Breast epithelium (tissue), 3 donors: ENCODE measurements at regions not wholly inside any gene's neighbourhood (a gene's known extent, or its start where the extent isn't known, plus 50 kb on each side); places are given as distances from the start of the nearest gene placed in this dataset.

Experiments
- POLR2A ChIP-seq: fragments of 450-650 bp; IDR thresholded peaks from one replicate; pipeline ENCODE4 v1.6.1; 2016; ENCODE audit warnings: antibody characterized with exemption, mild to moderate bottlenecking, moderate library complexity
- TF ChIP-seq, protein P1 (sequence below), 3 donors: fragments of 450-650 bp; IDR thresholded peaks; one replicate each; pipeline ENCODE4 v1.5.1; 2016 to 2017; ENCODE audit warnings: antibody characterized with exemption in 3 of 3, mild to moderate bottlenecking in 3 of 3, moderate library complexity in 3 of 3

- TF ChIP-seq, protein P1, sequence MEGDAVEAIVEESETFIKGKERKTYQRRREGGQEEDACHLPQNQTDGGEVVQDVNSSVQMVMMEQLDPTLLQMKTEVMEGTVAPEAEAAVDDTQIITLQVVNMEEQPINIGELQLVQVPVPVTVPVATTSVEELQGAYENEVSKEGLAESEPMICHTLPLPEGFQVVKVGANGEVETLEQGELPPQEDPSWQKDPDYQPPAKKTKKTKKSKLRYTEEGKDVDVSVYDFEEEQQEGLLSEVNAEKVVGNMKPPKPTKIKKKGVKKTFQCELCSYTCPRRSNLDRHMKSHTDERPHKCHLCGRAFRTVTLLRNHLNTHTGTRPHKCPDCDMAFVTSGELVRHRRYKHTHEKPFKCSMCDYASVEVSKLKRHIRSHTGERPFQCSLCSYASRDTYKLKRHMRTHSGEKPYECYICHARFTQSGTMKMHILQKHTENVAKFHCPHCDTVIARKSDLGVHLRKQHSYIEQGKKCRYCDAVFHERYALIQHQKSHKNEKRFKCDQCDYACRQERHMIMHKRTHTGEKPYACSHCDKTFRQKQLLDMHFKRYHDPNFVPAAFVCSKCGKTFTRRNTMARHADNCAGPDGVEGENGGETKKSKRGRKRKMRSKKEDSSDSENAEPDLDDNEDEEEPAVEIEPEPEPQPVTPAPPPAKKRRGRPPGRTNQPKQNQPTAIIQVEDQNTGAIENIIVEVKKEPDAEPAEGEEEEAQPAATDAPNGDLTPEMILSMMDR (IDR thresholded peaks at IDR 0.05): no peak
- TF ChIP-seq POLR2A: no peak
Measured at GRCh38 chr13:86765462-86765861, 905.7 kb upstream of the SLITRK5 start.
